HG02678 (cell line): ENCODE measurements at regions not wholly inside any gene's neighbourhood (a gene's known extent, or its start where the extent isn't known, plus 50 kb on each side); places are given as distances from the start of the nearest gene placed in this dataset.
"Not testable (repeated sequence)": the region's sequence is repeated elsewhere in the genome, so short reads cannot be mapped to it uniquely, and the experiment has no call there.

Source experiments
- ATAC-seq: cut with Tn5 transposase; IDR thresholded peaks from one replicate; pipeline ENCODE4 v1.9.1; 2021; ENCODE audit warnings: mild to moderate bottlenecking, moderate library complexity; ENCODE audit not compliant: unreplicated experiment

DNA sequence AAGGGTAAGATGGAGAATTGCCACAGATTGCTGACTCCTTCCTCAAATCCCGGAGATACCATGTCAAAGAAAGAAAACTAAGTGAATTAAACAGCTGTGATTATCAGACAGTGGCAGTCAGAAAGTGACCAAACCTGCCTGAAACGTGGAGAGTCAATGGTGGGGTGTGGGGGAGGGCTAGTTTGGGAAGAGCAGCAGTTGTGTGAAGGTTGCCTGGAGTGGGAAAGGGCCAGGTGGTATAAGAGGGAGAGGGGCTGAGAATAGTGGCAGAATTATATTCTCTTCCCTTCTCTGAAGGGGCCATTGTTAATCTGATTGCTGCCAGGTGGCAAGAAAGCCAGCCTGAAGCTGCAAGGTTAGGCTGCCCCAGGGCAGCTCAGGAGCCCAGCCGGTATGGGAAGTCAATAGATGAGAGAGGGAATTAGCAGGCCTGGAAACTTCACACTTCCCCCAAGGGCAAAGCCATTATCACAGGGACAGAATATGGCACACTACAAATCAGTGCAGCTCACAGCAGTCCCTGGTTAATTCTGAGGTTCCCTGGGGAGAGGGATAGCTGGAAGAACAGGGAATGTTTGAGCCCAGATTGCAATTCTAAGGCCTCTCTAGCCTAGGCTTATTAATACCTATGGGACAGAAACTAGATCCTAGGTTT, 83.9 kb upstream of the ITGB1 start:
- no peak for ATAC-seq

GRCh38 chr10:33040436-33040835, 82.4 kb upstream of the ITGB1 start:
- ATAC-seq: no peak

DNA sequence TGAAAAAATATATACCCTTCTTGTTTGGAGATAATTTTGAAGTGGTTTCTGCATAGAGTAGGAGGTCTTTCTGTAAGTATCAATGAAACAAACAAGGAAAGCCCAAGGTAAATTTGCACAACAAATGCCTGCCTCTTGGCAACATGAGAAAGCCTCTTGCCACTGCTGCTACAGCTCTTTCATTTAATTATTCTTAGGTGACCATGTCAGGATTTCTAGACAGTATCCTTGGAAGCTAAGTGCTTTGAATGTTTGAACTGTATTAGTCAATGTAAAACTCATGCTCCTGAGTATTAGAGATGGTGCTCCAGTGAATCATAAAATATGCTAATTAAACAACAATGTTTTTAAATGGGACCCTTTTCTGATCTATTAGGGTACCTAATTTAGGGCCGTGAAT, 81.2 kb upstream of the ITGB1 start:
- no peak for ATAC-seq

GRCh38 chr10:33038672-33039071, 80.6 kb upstream of the ITGB1 start:
- no peak for ATAC-seq

DNA sequence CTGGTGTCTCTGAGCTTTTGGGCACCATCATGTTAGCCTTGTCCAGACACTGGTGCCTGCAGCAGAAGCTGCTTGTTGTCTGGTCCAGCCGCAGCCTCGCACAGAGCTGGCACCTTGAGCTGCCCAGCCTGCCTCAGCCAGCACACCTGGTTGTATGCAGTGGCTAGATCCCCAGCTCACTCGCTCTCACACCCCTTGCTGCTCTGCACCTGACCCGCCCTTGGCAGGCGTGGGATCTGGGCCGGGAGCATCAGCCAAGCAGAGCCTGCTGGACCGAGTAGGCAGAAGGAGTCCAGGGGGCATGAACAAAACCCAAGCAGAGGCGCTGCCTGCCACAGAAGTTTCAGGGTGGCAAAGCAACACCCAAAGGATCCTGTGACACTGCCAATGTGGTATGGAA, 79.7 kb upstream of the ITGB1 start:
- ATAC-seq: no peak

GRCh38 chr10:33036670-33037069, 78.6 kb upstream of the ITGB1 start:
- ATAC-seq: no peak

GRCh38 chr10:33035411-33035810, 77.4 kb upstream of the ITGB1 start:
- ATAC-seq: no peak

DNA sequence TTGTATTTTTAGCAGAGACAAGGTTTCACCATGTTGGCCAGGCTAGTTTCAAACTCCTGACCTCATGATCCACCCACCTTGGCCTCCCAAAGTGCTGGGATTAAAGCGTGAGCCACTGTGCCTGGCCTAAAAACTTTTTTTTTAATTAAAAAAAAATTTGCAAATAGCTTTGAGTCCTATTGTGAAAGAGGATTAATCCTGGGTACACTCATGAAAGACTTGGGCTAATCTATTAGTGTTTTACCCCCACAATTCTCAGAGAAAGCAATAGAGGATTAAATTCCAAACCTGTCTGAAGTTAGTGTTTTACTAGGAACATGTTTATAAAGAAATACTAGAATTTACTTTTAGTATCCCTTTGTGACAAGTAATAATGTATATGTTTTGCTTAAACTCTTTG, 76.9 kb upstream of the ITGB1 start:
- no peak for ATAC-seq

- ATAC-seq: no peak
Measured at GRCh38 chr10:33032654-33033151, 74.7 kb upstream of the ITGB1 start.

DNA sequence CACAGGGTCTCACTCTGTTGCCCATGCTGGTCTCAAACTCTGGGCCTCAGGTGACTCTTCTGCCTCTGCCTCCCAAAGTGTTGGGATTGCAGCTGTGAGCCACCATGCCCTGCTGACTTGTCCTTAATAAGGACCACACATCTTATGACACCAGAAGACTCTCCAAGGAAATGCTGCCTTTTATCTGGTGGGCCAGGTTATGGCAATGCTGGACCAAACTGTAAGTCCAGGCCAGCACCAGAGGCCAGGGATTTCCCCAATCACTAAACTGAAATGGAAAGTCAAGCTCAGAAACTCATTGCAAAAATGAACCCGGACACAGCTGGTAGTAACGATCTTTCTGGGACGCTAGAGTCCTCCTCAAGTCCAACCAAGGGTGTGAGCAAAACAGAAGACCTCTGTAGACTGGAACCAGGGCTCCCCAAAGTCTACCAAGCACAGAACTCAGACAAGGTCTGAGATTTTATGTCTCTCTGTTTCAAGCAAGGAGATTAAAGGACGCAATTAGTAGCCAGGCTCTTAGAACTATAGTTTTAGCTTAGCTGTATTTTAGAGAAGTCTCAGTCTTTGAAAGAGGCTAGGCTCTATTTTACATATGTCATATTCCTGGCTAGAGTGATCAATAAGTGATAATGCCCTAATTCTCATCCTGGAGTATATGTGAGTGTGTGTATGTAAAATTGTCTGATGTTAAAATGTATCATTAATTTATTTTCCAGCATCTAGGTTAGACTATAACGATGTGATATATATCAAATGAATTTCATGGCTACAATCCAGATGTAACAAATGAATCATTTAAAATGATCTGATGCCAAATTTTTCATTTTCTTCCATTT, 74.0 kb upstream of the ITGB1 start:
- no peak for ATAC-seq

- ATAC-seq: no peak
Measured at GRCh38 chr10:33031171-33031570, 73.1 kb upstream of the ITGB1 start.

GRCh38 chr10:33028515-33028914, 70.5 kb upstream of the ITGB1 start:
- ATAC-seq: not testable (repeated sequence)

GRCh38 chr10:33027088-33027487, 69.1 kb upstream of the ITGB1 start:
- no peak for ATAC-seq

DNA sequence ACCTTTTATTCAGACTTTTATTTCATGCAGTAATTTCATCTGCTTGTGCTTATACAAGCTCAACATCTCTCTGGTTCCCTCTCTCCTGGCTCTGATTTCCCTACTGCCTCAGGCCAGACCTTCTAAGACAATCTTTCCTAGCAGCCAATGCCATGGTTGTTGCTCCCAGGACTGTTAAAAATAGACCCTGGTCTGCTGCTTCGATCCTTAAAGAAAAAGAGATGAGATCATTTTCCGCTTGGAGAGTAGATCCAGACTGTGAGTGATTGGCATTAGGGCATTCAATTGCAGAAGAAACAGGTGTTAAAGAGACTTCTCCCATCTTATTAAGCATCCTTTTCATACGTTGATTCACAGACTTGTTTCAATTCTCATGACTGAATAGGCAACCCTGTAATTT, 68.4 kb upstream of the ITGB1 start:
- no peak for ATAC-seq

GRCh38 chr10:33025910-33026309, 67.9 kb upstream of the ITGB1 start:
- no peak for ATAC-seq

DNA sequence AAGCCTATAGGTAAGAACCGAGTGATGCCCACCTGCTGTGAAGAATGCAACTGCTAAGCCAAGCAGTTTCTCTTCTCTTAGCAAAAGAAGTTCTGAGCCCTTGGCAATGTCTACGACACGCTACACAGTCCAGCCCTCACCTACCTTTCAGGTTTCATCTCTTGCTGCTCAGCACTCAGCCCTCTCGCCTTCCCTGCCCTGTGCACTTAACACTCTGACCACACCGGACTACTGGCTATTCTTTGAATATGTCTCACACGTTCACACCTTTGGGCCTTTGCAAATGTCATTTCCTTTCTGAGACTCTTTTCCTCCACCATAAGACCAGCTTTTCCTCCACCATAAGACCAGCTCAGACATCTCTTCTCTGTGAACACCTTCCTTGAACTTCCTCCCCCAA, 67.0 kb upstream of the ITGB1 start:
- no peak for ATAC-seq

GRCh38 chr10:33022691-33023090, 64.7 kb upstream of the ITGB1 start:
- ATAC-seq: no peak

DNA sequence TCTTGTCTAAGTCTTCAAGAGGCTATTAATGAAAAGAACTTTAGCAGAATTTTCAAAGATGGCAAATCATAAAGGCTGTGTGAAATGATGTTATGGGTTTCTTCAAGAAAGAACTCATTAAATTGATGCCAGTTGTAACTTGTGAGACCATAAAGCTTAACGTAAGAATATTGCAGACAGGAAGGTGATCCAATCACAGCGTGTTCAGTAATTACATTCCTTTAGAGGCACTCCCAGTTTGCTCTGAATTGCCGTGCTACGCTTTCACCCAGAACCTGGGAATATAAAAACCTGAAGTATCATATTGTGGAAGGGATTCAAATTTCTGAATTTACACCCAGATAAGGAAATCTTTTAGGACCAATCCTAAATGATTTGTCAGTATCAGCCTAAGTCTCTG, 64.1 kb upstream of the ITGB1 start:
- no peak for ATAC-seq

GRCh38 chr10:33016988-33017387, 59.0 kb upstream of the ITGB1 start:
- ATAC-seq: no peak

GRCh38 chr10:33015761-33016547, 57.9 kb upstream of the ITGB1 start:
- no peak for ATAC-seq

GRCh38 chr10:33013331-33013730, 55.3 kb upstream of the ITGB1 start:
- not testable (repeated sequence) for ATAC-seq

DNA sequence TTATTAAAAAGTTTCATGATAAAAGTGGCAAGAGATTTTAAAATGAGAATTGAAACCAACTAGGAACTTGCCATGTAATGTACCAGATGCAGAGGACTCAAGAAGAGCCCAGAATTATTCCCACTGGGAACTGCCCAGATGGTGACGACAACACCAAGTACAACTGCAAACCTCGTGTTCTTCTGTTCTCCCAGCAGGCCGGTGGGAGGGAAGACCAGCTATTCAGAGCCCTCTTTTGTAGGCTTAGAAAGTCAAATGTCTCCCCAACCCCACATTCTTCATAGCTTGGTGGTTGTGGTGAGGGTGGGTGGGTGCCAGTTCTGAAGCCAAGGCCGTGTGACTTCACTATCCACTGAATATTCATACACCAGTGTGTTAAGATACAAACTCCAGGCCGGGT, 54.3 kb upstream of the ITGB1 start:
- no peak for ATAC-seq
